GM12878 (cell line): ENCODE measurements at regions not wholly inside any gene's neighbourhood (a gene's known extent, or its start where the extent isn't known, plus 50 kb on each side); places are given as distances from the start of the nearest gene placed in this dataset.

Experiments
- ATAC-seq: fragments of 200-7000 bp; cut with Tn5 transposase; 3 replicates; pipeline ENCODE4 v1.9.1; 2020; ENCODE audit warnings: mild to moderate bottlenecking, moderate library complexity
- BruUV-seq: library from RNA; stranded (reverse); fragments of 400-500 nt; replicated peaks from 2 replicates; lab custom pipeline; 2021; lab: Mats Ljungman, UMichigan
- CTCF ChIA-PET: fragments of 300-600 bp; sonication (Branson Sonifier 250); formaldehyde crosslinking; extraction: SDS; loops from one replicate; lab custom pipeline; 2021; ENCODE audit warnings: inconsistent platforms; lab: Yijun Ruan, JAX
- POLR2A ChIA-PET: fragments of 350-600 bp; formaldehyde crosslinking; extraction: SDS; loops from one replicate; lab custom pipeline; 2021; ENCODE audit warnings: inconsistent platforms; lab: Charles Lee
- RAD21 ChIA-PET: fragments of 300-600 bp; sonication (Branson Sonifier 250); formaldehyde crosslinking; loops from one replicate; lab custom pipeline; 2023; ENCODE audit warnings: antibody characterized with exemption; ENCODE audit not compliant: unreplicated experiment; lab: Charles Lee
- SMC1A ChIA-PET: fragments of 300-600 bp; sonication (Branson Sonifier 250); formaldehyde crosslinking; loops from one replicate; lab custom pipeline; 2023; ENCODE audit not compliant: unreplicated experiment, uncharacterized antibody; lab: Charles Lee
- DNase-seq: peaks from one replicate; pipeline ENCODE4 v3.0.0-alpha.2; 2011; ENCODE audit warnings: low read depth, low spot score
- FAIRE-seq: peaks from 3 replicates; lab custom pipeline; 2011; peaks lifted over from hg19 to GRCh38; lab: Jason Lieb, UNC
- H2AFZ ChIP-seq: 2 replicates; pipeline ENCODE4 v1.6.0; 2011; ENCODE audit warnings: low read depth, low read length, control low read depth; ENCODE audit not compliant: control insufficient read depth
- H3K27ac ChIP-seq: 2 replicates; pipeline ENCODE4 v1.5.1; 2011; ENCODE audit warnings: control low read depth; ENCODE audit not compliant: control insufficient read depth, insufficient read depth
- H3K27me3 ChIP-seq, 2 experiments: replicated peaks in 1 of 2; 2 replicates each; pipeline versions ENCODE4 v1.6.0 to v1.6.1; 2011; ENCODE audit warnings: low read length in 1 of 2; ENCODE audit not compliant: control insufficient read depth in 2 of 2, insufficient read depth in 2 of 2
- H3K36me3 ChIP-seq, 2 experiments: 2 replicates each; pipeline ENCODE4 v1.5.1; 2011; ENCODE audit warnings: low read length in 1 of 2; ENCODE audit not compliant: control insufficient read depth in 2 of 2, insufficient read depth in 2 of 2
- H3K4me1 ChIP-seq: 2 replicates; pipeline ENCODE4 v1.6.1; 2011; ENCODE audit warnings: mild to moderate bottlenecking, low read length, moderate library complexity, mixed read lengths; ENCODE audit not compliant: control insufficient read depth, insufficient read depth
- H3K4me2 ChIP-seq: 2 replicates; pipeline ENCODE4 v1.6.0; 2011; ENCODE audit warnings: control low read depth; ENCODE audit not compliant: control insufficient read depth, insufficient read depth
- H3K4me3 ChIP-seq: fragments of 200-600 bp; sonication (generic); 2 replicates; pipeline ENCODE4 v1.5.1; 2016
- H3K79me2 ChIP-seq: 2 replicates; pipeline ENCODE4 v1.6.0; 2011; ENCODE audit warnings: low read length; ENCODE audit not compliant: control insufficient read depth, insufficient read depth
- H3K9ac ChIP-seq: 2 replicates; pipeline ENCODE4 v1.8.0; 2011; ENCODE audit warnings: low read length, control low read depth, mixed read lengths; ENCODE audit not compliant: control insufficient read depth, insufficient read depth
- H3K9me3 ChIP-seq: replicated peaks from 3 replicates; pipeline ENCODE4 v1.5.1; 2011; ENCODE audit warnings: mild to moderate bottlenecking, low read length; ENCODE audit not compliant: control insufficient read depth, insufficient read depth
- H4K20me1 ChIP-seq: 2 replicates; pipeline ENCODE4 v1.6.0; 2011; ENCODE audit not compliant: control insufficient read depth, insufficient read depth
- ATF7 ChIP-seq: fragments of 450-650 bp; IDR thresholded peaks from 2 replicates; pipeline ENCODE4 v1.6.1; 2016; ENCODE audit warnings: low read depth, mild to moderate bottlenecking
- EP300 ChIP-seq, 2 experiments: fragments of 150-350 bp in 1 of 2; IDR thresholded peaks; 2 replicates each; pipeline ENCODE4 v1.6.1; 2011 to 2012; ENCODE audit warnings: low read depth in 2 of 2, low read length in 2 of 2, borderline replicate concordance in 1 of 2, improper control_type of control experiment in 1 of 2, inconsistent platforms in 1 of 2; ENCODE audit not compliant: control insufficient read depth in 1 of 2
- IRF5 ChIP-seq: fragments of 450-650 bp; IDR thresholded peaks from 2 replicates; pipeline ENCODE4 v1.6.1; 2017; ENCODE audit warnings: borderline replicate concordance
- JUNB ChIP-seq: IDR thresholded peaks from 2 replicates; pipeline ENCODE4 v1.6.1; 2016; ENCODE audit warnings: antibody characterized with exemption, mild to moderate bottlenecking
- MXI1 ChIP-seq: fragments of 150-350 bp; IDR thresholded peaks from 2 replicates; pipeline ENCODE4 v1.6.1; 2011; ENCODE audit warnings: low read depth, mild to moderate bottlenecking, inconsistent platforms, low read length, improper control_type of control experiment
- NFXL1 ChIP-seq: fragments of 450-650 bp; IDR thresholded peaks from 2 replicates; pipeline ENCODE4 v1.6.1; 2017; ENCODE audit warnings: antibody characterized with exemption, mild to moderate bottlenecking, borderline replicate concordance
- POLR2AphosphoS2 ChIP-seq: IDR thresholded peaks from 2 replicates; pipeline ENCODE4 v1.6.1; 2011; ENCODE audit warnings: low read depth, mild to moderate bottlenecking, low read length, improper control_type of control experiment, moderate library complexity
- RFX5 ChIP-seq: IDR thresholded peaks from 2 replicates; pipeline ENCODE4 v1.6.1; 2011; ENCODE audit warnings: low read depth, low read length, improper control_type of control experiment
- SMAD1 ChIP-seq: fragments of 450-650 bp; IDR thresholded peaks from 2 replicates; pipeline ENCODE4 v1.6.1; 2018; ENCODE audit warnings: mild to moderate bottlenecking, low read depth; ENCODE audit not compliant: partially characterized antibody
- WGBS: methylation state at CpG from one replicate; pipeline ENCODE4 v1.1.6; 2016; ENCODE audit warnings: low lambda C conversion rate; ENCODE audit not compliant: insufficient replicate concordance, insufficient coverage; ENCODE audit errors: missing lambda C conversion rate; 5-methylcytosine and 5-hydroxymethylcytosine counted together
- in situ Hi-C: fragments of 300-500 bp; cut with MboI; formaldehyde crosslinking; loops from 9 replicates; pipeline ENCODE4 v1.14.3; 2018; ENCODE audit warnings: mixed read lengths
- intact Hi-C: fragments of 100-400 bp; cut with micrococcal nuclease; formaldehyde crosslinking; loops from one replicate; pipeline ENCODE4 v1.14.2; 2022; ENCODE audit not compliant: unreplicated experiment
- TF ChIP-seq, protein P1 (sequence below): IDR thresholded peaks from 2 replicates; pipeline ENCODE4 v1.6.1; 2012; ENCODE audit warnings: low read depth, low read length, improper control_type of control experiment

DNA sequence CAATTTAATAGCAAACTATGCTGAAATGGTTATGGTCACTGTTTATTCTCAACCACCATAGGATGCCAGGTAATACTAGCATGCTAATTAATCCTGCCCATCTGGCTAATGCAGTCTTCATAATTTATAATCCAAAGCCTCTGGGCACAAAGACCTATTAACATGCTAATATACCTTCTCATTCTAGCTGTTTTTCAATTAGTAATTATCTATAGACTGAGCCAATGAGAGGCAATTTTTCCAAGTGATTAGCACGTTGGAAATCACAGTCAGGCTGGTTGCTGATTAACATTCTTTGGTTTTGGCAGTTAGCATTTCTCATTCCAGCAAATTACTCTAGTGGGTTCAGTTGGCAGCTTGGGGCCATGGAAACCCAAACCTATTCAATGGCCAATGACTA, 357.2 kb downstream of the SEC23A start (continued):
- no peak for TF ChIP-seq EP300 (IDR thresholded peaks at IDR 0.05; ENCODE audit: borderline replicate concordance in 1 of 2, control insufficient read depth in 1 of 2, low read depth in 2 of 2, low read length in 2 of 2)
- TF ChIP-seq IRF5: no peak
- no peak for TF ChIP-seq ATF7

- FAIRE-seq (no peak), ATAC-seq (no peak), DNase-seq (no peak)
- 28% methylated on average over 7 of the region's 7 CpGs for WGBS
- CTCF ChIA-PET: no interaction called here
- no peaks in the 10 kb centered on the region for H3K9me3 ChIP-seq
- in situ Hi-C loops: no loop called here
- no peak overlapping the region for H3K4me2 ChIP-seq
- no TSS peak for BruUV-seq
- H3K4me3 ChIP-seq: no peak overlapping the region
- no peaks in the 10 kb centered on the region for H3K36me3 ChIP-seq
- no peaks in the 10 kb centered on the region for H4K20me1 ChIP-seq
- no peaks in the 10 kb centered on the region for H3K27me3 ChIP-seq
- no peak overlapping the region for H2AFZ ChIP-seq
- no peaks in the 10 kb centered on the region for H3K4me1 ChIP-seq
- no peak overlapping the region for H3K9ac ChIP-seq
- POLR2A ChIA-PET: no interaction called here
- TF ChIP-seq POLR2AphosphoS2: no peak
- TF ChIP-seq RFX5: no peak
- no peak for TF ChIP-seq JUNB
- TF ChIP-seq SMAD1: no peak
- TF ChIP-seq NFXL1: no peak
- TF ChIP-seq, protein P1, sequence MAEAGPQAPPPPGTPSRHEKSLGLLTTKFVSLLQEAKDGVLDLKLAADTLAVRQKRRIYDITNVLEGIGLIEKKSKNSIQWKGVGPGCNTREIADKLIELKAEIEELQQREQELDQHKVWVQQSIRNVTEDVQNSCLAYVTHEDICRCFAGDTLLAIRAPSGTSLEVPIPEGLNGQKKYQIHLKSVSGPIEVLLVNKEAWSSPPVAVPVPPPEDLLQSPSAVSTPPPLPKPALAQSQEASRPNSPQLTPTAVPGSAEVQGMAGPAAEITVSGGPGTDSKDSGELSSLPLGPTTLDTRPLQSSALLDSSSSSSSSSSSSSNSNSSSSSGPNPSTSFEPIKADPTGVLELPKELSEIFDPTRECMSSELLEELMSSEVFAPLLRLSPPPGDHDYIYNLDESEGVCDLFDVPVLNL: no peak
- no peak for TF ChIP-seq MXI1
- SMC1A ChIA-PET: interaction anchor here (1.1 kb wide), 1 partner anchor 9 kb away, joined by 3 read pairs; no protein-coding TSS in a partner anchor
- H3K27ac ChIP-seq: no peak overlapping the region
- intact Hi-C loops: no loop called here
- RAD21 ChIA-PET: no interaction called here
- H3K79me2 ChIP-seq: no peaks in the 10 kb centered on the region
Observed at GRCh38 chr14:38743966-38744584, 359.0 kb downstream of the SEC23A start.
